Neural progenitor cell (in vitro differentiated cells): ENCODE measurements at regions not wholly inside any gene's neighbourhood (a gene's known extent, or its start where the extent isn't known, plus 50 kb on each side); places are given as distances from the start of the nearest gene placed in this dataset.

Experiments used
- DNase-seq: peaks from one replicate; pipeline ENCODE4 v3.0.0-alpha.2; 2016; ENCODE audit warnings: low spot score
- H2AFZ ChIP-seq: fragments of 200-600 bp; sonication (generic); replicated peaks from 2 replicates; pipeline ENCODE4 v1.6.1; 2016; ENCODE audit warnings: antibody characterized with exemption
- H3F3A ChIP-seq: fragments of 200-600 bp; sonication (generic); 2 replicates; pipeline ENCODE4 v1.6.1; 2016; ENCODE audit warnings: antibody characterized with exemption, low read depth
- H3K27ac ChIP-seq: fragments of 200-600 bp; sonication (generic); 2 replicates; pipeline ENCODE4 v1.5.1; 2016; ENCODE audit warnings: mild to moderate bottlenecking
- H3K27me3 ChIP-seq: fragments of 200-600 bp; sonication (generic); 2 replicates; pipeline ENCODE4 v1.6.1; 2016; ENCODE audit warnings: mild to moderate bottlenecking, moderate library complexity
- H3K36me3 ChIP-seq: fragments of 200-600 bp; sonication (generic); 2 replicates; pipeline ENCODE4 v1.5.1; 2016
- H3K4me1 ChIP-seq: fragments of 200-600 bp; sonication (generic); 2 replicates; pipeline ENCODE4 v1.6.1; 2016; ENCODE audit warnings: mixed run types
- H3K4me2 ChIP-seq: fragments of 200-600 bp; sonication (generic); 2 replicates; pipeline ENCODE4 v1.6.1; 2016
- H3K4me3 ChIP-seq: fragments of 200-600 bp; sonication (generic); 2 replicates; pipeline ENCODE4 v1.5.1; 2016
- H3K79me2 ChIP-seq: fragments of 200-600 bp; sonication (generic); 2 replicates; pipeline ENCODE4 v1.6.1; 2016; ENCODE audit warnings: low read depth
- H3K9ac ChIP-seq: fragments of 200-600 bp; sonication (generic); 2 replicates; pipeline ENCODE4 v1.6.1; 2016
- H3K9me3 ChIP-seq: fragments of 200-600 bp; sonication (generic); 2 replicates; pipeline ENCODE4 v1.5.1; 2016; ENCODE audit warnings: low read depth
- H4K20me1 ChIP-seq: fragments of 200-600 bp; sonication (generic); 2 replicates; pipeline ENCODE4 v1.6.1; 2016; ENCODE audit warnings: low read depth
- H3K27ac Mint-ChIP-seq: 3 replicates; pipeline ENCODE4 v1.8.0; 2021; ENCODE audit warnings: mixed read lengths
- H3K27me3 Mint-ChIP-seq: 2 replicates; pipeline ENCODE4 v1.8.0; 2022; ENCODE audit warnings: low read depth, mild to moderate bottlenecking, inconsistent platforms, moderate library complexity, mixed read lengths; ENCODE audit not compliant: insufficient read depth
- H3K36me3 Mint-ChIP-seq: 3 replicates; pipeline ENCODE4 v1.8.0; 2021; ENCODE audit warnings: mixed read lengths
- H3K4me1 Mint-ChIP-seq: 3 replicates; pipeline ENCODE4 v1.8.0; 2021; ENCODE audit warnings: mixed read lengths
- H3K4me3 Mint-ChIP-seq: 3 replicates; pipeline ENCODE4 v1.8.0; 2021; ENCODE audit warnings: mild to moderate bottlenecking, moderate library complexity, mixed read lengths
- H3K9me3 Mint-ChIP-seq: 3 replicates; pipeline ENCODE4 v1.8.0; 2020; ENCODE audit warnings: mixed read lengths
- EZH2 ChIP-seq: fragments of 200-600 bp; sonication (generic); IDR thresholded peaks from 2 replicates; pipeline ENCODE4 v1.6.1; 2017; ENCODE audit warnings: antibody characterized with exemption, mild to moderate bottlenecking, moderate library complexity
- EZH2phosphoT487 ChIP-seq: fragments of 200-600 bp; sonication (generic); IDR thresholded peaks from 2 replicates; pipeline ENCODE4 v1.6.1; 2017; ENCODE audit warnings: antibody characterized with exemption
- TF ChIP-seq, protein P1 (sequence below): fragments of 200-600 bp; sonication (generic); IDR thresholded peaks from 2 replicates; pipeline ENCODE4 v1.5.1; 2017; ENCODE audit warnings: antibody characterized with exemption, mild to moderate bottlenecking

DNA sequence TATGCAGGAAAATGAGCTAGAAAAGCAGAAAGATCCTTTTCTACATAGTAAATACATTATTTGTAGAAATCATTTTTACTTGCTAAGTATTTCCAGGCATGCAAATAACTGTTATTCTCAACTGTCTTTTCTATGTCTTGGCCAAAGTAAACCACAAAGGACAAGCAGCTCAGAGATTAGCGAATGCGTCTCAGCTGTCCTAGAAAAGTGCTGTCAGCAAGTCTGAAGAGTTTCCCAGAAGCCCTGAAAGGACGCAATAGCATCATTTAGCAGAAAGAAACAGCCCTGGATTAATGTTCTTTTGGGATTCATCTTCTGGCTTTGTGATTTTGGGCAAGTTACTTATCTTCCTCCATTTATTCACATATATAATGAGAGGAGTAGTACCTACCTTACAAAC is 100.3 kb downstream of the ZIC1 start:
- TF ChIP-seq, protein P1, sequence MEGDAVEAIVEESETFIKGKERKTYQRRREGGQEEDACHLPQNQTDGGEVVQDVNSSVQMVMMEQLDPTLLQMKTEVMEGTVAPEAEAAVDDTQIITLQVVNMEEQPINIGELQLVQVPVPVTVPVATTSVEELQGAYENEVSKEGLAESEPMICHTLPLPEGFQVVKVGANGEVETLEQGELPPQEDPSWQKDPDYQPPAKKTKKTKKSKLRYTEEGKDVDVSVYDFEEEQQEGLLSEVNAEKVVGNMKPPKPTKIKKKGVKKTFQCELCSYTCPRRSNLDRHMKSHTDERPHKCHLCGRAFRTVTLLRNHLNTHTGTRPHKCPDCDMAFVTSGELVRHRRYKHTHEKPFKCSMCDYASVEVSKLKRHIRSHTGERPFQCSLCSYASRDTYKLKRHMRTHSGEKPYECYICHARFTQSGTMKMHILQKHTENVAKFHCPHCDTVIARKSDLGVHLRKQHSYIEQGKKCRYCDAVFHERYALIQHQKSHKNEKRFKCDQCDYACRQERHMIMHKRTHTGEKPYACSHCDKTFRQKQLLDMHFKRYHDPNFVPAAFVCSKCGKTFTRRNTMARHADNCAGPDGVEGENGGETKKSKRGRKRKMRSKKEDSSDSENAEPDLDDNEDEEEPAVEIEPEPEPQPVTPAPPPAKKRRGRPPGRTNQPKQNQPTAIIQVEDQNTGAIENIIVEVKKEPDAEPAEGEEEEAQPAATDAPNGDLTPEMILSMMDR: no peak
- no peak for TF ChIP-seq EZH2
- no peak for TF ChIP-seq EZH2phosphoT487
- no peaks in the 10 kb centered on the region for H3K36me3 ChIP-seq
- peaks cover 49% of the 10 kb centered on the region for H3K4me1 Mint-ChIP-seq

DNA sequence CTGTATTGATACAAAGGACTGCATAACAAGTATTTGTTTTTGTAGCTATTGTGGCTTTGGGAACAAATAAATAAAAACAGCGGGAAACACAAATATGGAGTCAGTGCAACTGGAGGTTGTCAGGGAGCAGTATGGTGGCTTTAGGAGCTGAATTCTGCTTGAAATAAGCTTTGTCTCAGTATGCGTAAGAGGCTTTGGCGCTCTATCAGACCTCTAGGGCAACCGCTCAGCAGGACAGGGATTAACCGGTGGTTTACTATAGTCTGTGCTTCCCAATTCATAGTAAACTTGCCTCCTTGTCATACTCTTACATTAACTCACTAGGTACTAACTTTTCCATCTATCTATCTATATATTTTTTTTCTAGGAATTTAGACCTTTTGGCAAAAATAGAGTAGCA is 104.6 kb downstream of the ZIC1 start:
- no peak overlapping the region for H2AFZ ChIP-seq
- Mint-ChIP-seq H3K9me3 (peaks cover 9% of the 10 kb centered on the region), H3K27me3 (peaks cover 4% of the 10 kb centered on the region), H3K36me3 (peaks cover 25% of the 10 kb centered on the region), H3K27ac (peak overlapping the region; percentile 87), H3K4me1 (peaks cover 50% of the 10 kb centered on the region), H3K4me3 (peak overlapping the region; percentile 19)
- no peaks in the 10 kb centered on the region for H3K9me3 ChIP-seq
- no peak overlapping the region for H3K4me3 ChIP-seq
- H3K9ac ChIP-seq: no peak overlapping the region
- DNase-seq: peak; percentile 91
- H3K4me1 ChIP-seq: peaks cover 34% of the 10 kb centered on the region
- no peaks in the 10 kb centered on the region for H3K36me3 ChIP-seq
- peak overlapping the region; percentile 63 for H3K4me2 ChIP-seq
- TF ChIP-seq EZH2phosphoT487: peak; percentile 47
- TF ChIP-seq, protein P1: no peak
- H4K20me1 ChIP-seq: no peaks in the 10 kb centered on the region
- H3F3A ChIP-seq: peaks cover 24% of the 10 kb centered on the region
- no peaks in the 10 kb centered on the region for H3K27me3 ChIP-seq
- peak overlapping the region; percentile 61 for H3K27ac ChIP-seq
- no peaks in the 10 kb centered on the region for H3K79me2 ChIP-seq

More for the DNA sequence above, 100.3 kb downstream of the ZIC1 start:
- H3K27me3 Mint-ChIP-seq: peaks cover 2% of the 10 kb centered on the region
- H3K9ac ChIP-seq: no peak overlapping the region
- H4K20me1 ChIP-seq: no peaks in the 10 kb centered on the region
- no peak overlapping the region for H3K4me3 ChIP-seq
- H3K4me2 ChIP-seq: no peak overlapping the region
- H3K27ac ChIP-seq: no peak overlapping the region
- no peak overlapping the region for H3K27ac Mint-ChIP-seq
- H2AFZ ChIP-seq: no peak overlapping the region
- H3K27me3 ChIP-seq: no peaks in the 10 kb centered on the region
- peaks cover 2% of the 10 kb centered on the region for H3K9me3 Mint-ChIP-seq
- H3K4me3 Mint-ChIP-seq: no peak overlapping the region
- H3K9me3 ChIP-seq: no peaks in the 10 kb centered on the region
- H3F3A ChIP-seq: peaks cover 17% of the 10 kb centered on the region
- no peak for DNase-seq
- no peaks in the 10 kb centered on the region for H3K79me2 ChIP-seq
- H3K4me1 ChIP-seq: peaks cover 22% of the 10 kb centered on the region
- peaks cover 18% of the 10 kb centered on the region for H3K36me3 Mint-ChIP-seq

DNA sequence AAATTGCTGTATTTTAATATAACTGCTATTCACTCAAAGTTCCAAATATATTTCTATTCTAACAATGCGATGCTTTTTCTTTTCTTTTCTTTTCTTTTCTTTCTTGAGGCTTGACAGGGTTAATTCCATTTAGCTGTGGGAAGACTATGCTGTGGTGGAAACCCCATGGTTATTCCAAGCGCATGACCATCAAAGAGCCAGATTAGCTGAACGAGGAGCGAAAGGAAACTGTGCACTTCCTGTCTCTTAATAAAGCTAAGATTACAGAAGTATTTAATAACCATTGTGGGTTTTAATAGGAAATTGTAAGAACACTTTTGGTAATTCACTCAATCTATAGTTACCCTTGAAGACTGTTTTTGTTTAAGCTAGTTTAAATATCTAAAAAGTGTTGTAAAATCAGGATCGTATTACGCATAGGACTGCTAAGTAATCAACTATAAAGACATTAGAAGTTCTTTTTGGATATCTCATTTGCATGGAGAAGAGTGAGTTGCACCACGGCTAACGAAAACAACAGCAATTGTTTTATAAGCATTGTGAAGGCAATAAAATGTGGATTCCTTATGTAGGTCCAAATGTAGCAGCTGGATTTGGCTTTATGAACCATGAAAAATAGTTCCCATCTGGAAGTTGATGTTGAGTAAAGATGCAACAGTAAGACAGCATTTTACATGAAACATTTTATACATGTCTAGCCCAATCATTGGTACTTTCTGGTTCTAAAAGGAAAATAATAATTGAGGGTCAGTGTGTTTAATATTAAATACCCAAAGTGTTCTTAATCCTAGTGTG is 105.4 kb downstream of the ZIC1 start:
- H3K9ac ChIP-seq: no peak overlapping the region
- H2AFZ ChIP-seq: no peak overlapping the region
- H3F3A ChIP-seq: peaks cover 24% of the 10 kb centered on the region
- peak overlapping the region; percentile 64 for H3K27ac Mint-ChIP-seq
- H3K4me1 ChIP-seq: peaks cover 34% of the 10 kb centered on the region
- H3K27me3 ChIP-seq: no peaks in the 10 kb centered on the region
- DNase-seq: peak; percentile 62
- no peaks in the 10 kb centered on the region for H3K36me3 ChIP-seq
- peaks cover 23% of the 10 kb centered on the region for H3K36me3 Mint-ChIP-seq
- H3K4me3 Mint-ChIP-seq: peak overlapping the region; percentile 28
- H3K79me2 ChIP-seq: no peaks in the 10 kb centered on the region
- H3K27me3 Mint-ChIP-seq: peaks cover 4% of the 10 kb centered on the region
- H3K4me2 ChIP-seq: peak overlapping the region; percentile 63
- H3K4me1 Mint-ChIP-seq: peaks cover 52% of the 10 kb centered on the region
- no peaks in the 10 kb centered on the region for H4K20me1 ChIP-seq
- peaks cover 9% of the 10 kb centered on the region for H3K9me3 Mint-ChIP-seq
- peak overlapping the region; percentile 6 for H3K27ac ChIP-seq
- TF ChIP-seq EZH2 (no peak), EZH2phosphoT487 (no peak)
- TF ChIP-seq, protein P1: no peak
- H3K9me3 ChIP-seq: no peaks in the 10 kb centered on the region
- no peak overlapping the region for H3K4me3 ChIP-seq
